Sigmoid colon (tissue), 6 donors: ENCODE measurements at regions not wholly inside any gene's neighbourhood (a gene's known extent, or its start where the extent isn't known, plus 50 kb on each side); places are given as distances from the start of the nearest gene placed in this dataset.

Experiments used
- DNase-seq: peaks from one replicate; pipeline ENCODE4 v3.0.0-alpha.2; 2019
- H3K27ac ChIP-seq, 4 donors: fragments of 200-600 bp; sonication (generic); one replicate each; pipeline ENCODE4 v1.5.1; 2016 to 2019; ENCODE audit warnings: mild to moderate bottlenecking in 1 of 4
- H3K27me3 ChIP-seq, 3 donors: fragments of 200-600 bp; sonication (generic); one replicate each; pipeline ENCODE4 v1.5.1; 2019; ENCODE audit warnings: mild to moderate bottlenecking in 1 of 3
- H3K36me3 ChIP-seq, 4 donors: fragments of 200-600 bp; sonication (generic); one replicate each; pipeline ENCODE4 v1.5.1; 2016 to 2019
- H3K4me1 ChIP-seq, 4 donors: fragments of 200-600 bp; sonication (generic); one replicate each; pipeline ENCODE4 v1.5.1; 2017 to 2019
- H3K4me3 ChIP-seq, 4 donors: fragments of 200-600 bp; sonication (generic); one replicate each; pipeline ENCODE4 v1.5.1; 2017 to 2019; ENCODE audit warnings: mild to moderate bottlenecking in 2 of 4, moderate library complexity in 1 of 4
- H3K9me3 ChIP-seq, 4 donors: fragments of 200-600 bp in 3 of 4; sonication (generic) in 3 of 4; one replicate each; pipeline versions ENCODE4 v1.5.1 to v1.6.1; 2013 to 2019
- EP300 ChIP-seq, 4 donors: sonication (generic); formaldehyde crosslinking; IDR thresholded peaks; one replicate each; pipeline ENCODE4 v1.6.1; 2017; ENCODE audit warnings: antibody characterized with exemption in 4 of 4
- POLR2A ChIP-seq, 2 donors: fragments of 450-650 bp; IDR thresholded peaks; one replicate each; pipeline ENCODE4 v1.6.1; 2016; ENCODE audit warnings: antibody characterized with exemption in 2 of 2, mild to moderate bottlenecking in 2 of 2, moderate library complexity in 2 of 2
- POLR2AphosphoS5 ChIP-seq, 4 donors: sonication (generic); formaldehyde crosslinking; IDR thresholded peaks; one replicate each; pipeline ENCODE4 v1.6.1; 2017; ENCODE audit warnings: antibody characterized with exemption in 4 of 4
- WGBS, 2 donors: extraction: QIAGEN DNeasy Blood & Tissue Kit; methylation state at CpG; one replicate each; pipeline ENCODE4 v1.1.7; 2013; 5-methylcytosine and 5-hydroxymethylcytosine counted together
- intact Hi-C: fragments of 100-400 bp; cut with DNase I; formaldehyde crosslinking; loops from one replicate; pipeline ENCODE4 v1.15.1; 2023
- TF ChIP-seq, protein P1 (sequence below), 4 experiments: fragments of 450-650 bp in 3 of 4; fragments of 200-600 bp in 1 of 4; IDR thresholded peaks; one replicate each; pipeline ENCODE4 v1.5.1; 2016 to 2019; ENCODE audit warnings: antibody characterized with exemption in 4 of 4, mild to moderate bottlenecking in 3 of 4, moderate library complexity in 2 of 4
- donor health status: healthy with polysubstance abuse.
- donor health status: healthy.

DNA sequence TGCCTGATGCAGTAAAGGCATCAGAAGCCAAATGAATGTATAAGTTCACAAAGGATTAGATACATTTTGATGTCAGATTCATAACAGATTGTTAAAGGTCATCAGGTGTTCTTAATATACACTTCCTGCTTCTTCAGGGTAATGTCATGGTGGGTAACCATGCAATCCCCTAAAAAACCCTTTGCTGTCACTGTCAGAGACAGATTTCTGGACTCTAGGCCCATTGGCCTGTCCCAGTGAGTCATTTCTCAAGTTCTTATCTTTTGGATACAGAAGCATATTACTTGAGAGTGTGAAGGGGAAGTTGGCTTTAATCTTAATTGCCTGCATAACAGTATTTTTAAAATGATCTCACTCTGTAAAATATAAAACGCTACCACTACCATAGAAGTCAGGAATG is 895.6 kb upstream of the MAP3K7 start:
- intact Hi-C loops: no loop called here
- Histone ChIP-seq H3K27me3 (no peaks in the 10 kb centered on the region), H3K4me1 (peaks cover 0 to 15% (median 3%) of the 10 kb centered on the region in 4 donors), H3K36me3 (no peaks in the 10 kb centered on the region), H3K4me3 (no peak overlapping the region), H3K27ac (no peak overlapping the region), H3K9me3 (no peaks in the 10 kb centered on the region)
- no peak for DNase-seq
- WGBS, 2 donors: 5 to 27% methylated on average over 1 of the region's 1 CpG
- TF ChIP-seq, protein P1, sequence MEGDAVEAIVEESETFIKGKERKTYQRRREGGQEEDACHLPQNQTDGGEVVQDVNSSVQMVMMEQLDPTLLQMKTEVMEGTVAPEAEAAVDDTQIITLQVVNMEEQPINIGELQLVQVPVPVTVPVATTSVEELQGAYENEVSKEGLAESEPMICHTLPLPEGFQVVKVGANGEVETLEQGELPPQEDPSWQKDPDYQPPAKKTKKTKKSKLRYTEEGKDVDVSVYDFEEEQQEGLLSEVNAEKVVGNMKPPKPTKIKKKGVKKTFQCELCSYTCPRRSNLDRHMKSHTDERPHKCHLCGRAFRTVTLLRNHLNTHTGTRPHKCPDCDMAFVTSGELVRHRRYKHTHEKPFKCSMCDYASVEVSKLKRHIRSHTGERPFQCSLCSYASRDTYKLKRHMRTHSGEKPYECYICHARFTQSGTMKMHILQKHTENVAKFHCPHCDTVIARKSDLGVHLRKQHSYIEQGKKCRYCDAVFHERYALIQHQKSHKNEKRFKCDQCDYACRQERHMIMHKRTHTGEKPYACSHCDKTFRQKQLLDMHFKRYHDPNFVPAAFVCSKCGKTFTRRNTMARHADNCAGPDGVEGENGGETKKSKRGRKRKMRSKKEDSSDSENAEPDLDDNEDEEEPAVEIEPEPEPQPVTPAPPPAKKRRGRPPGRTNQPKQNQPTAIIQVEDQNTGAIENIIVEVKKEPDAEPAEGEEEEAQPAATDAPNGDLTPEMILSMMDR (IDR thresholded peaks at IDR 0.05): no peak
- TF ChIP-seq POLR2AphosphoS5 (IDR thresholded peaks at IDR 0.05) (no peak), EP300 (IDR thresholded peaks at IDR 0.05) (no peak), POLR2A (IDR thresholded peaks at IDR 0.05) (no peak)

DNA sequence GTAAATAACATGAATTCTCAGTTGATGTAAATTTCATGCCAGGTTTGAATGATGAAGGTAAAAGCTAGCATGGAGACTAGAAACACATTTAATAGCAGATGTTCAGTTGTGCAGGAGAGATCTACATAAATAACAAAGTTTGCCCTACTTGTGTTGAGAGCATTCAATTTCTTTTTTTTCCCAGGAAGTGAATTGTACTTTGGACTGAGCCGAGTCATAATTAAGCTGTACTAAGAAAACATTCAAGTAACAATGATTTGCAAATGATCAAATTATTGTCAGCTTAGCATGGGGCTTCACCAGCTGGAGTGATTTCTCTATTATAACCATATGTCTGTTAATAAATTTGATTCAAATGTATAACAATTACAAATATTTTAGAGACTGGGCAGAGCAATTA is 893.5 kb upstream of the MAP3K7 start:
- WGBS, 2 donors: 11 to 39% methylated on average over 1 of the region's 1 CpG
- Histone ChIP-seq H3K4me1 (peaks cover 0 to 20% (median 12%) of the 10 kb centered on the region in 4 donors), H3K27me3 (no peaks in the 10 kb centered on the region), H3K4me3 (no peak overlapping the region), H3K9me3 (no peaks in the 10 kb centered on the region), H3K36me3 (no peaks in the 10 kb centered on the region), H3K27ac (no peak overlapping the region)
- TF ChIP-seq, protein P1 (IDR thresholded peaks at IDR 0.05): no peak
- TF ChIP-seq EP300 (IDR thresholded peaks at IDR 0.05) (no peak), POLR2AphosphoS5 (IDR thresholded peaks at IDR 0.05) (no peak), POLR2A (IDR thresholded peaks at IDR 0.05) (no peak)
- intact Hi-C loops: no loop called here
- no peak for DNase-seq

DNA sequence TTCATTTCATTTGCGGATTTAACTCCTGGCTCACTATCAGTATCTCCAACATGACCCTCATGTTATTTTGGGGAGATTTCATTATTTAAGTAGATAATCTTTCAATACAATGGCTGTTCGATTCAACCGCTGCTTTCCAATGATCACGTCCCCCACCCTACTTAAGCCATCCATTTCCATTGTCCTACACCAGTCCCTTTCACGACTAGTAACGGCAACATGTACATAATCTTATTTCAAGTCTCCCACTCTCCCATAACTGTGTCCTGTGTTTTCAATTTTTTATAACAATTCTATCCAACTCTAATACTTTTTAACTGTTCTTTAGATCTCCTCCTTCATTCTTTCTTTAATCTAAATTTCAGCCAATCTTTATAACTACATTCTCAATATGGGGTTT is 890.8 kb upstream of the MAP3K7 start:
- H3K27me3 ChIP-seq: no peaks in the 10 kb centered on the region
- WGBS, 2 donors: 96% methylated on average over 6 of the region's 6 CpGs
- no peak overlapping the region for H3K27ac ChIP-seq
- no peak for DNase-seq
- H3K36me3 ChIP-seq: no peaks in the 10 kb centered on the region
- TF ChIP-seq POLR2A (IDR thresholded peaks at IDR 0.05): no peak
- no peak for TF ChIP-seq EP300 (IDR thresholded peaks at IDR 0.05)
- TF ChIP-seq POLR2AphosphoS5 (IDR thresholded peaks at IDR 0.05): no peak
- TF ChIP-seq, protein P1 (IDR thresholded peaks at IDR 0.05): no peak
- peaks cover 0 to 9% (median 7%) of the 10 kb centered on the region in 4 donors for H3K4me1 ChIP-seq
- intact Hi-C loops: no loop called here
- H3K9me3 ChIP-seq: no peaks in the 10 kb centered on the region
- no peak overlapping the region for H3K4me3 ChIP-seq

DNA sequence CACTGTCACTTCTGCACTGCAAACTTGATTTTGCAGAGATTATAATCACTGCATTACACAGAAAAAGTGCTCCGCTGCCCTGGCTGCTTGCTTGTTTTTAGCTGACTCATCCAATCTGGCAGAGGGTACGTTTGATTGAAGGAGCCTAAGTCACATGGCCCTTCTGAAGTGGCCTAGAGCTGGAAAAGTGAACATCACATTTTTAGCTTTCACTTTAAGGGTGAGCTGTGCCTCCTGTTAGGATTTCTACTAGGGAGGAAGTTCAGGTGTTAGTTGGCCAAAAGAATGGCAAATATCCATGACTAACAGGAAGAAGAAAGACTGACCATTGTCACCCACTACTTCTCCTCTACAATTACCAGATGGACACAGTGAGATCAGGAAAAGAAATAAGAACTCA is 889.1 kb upstream of the MAP3K7 start:
- intact Hi-C loops: no loop called here
- Histone ChIP-seq H3K4me3 (no peak overlapping the region), H3K9me3 (no peaks in the 10 kb centered on the region), H3K27ac (no peak overlapping the region), H3K36me3 (no peaks in the 10 kb centered on the region), H3K4me1 (peaks cover 0 to 9% (median 6%) of the 10 kb centered on the region in 4 donors), H3K27me3 (no peaks in the 10 kb centered on the region)
- TF ChIP-seq EP300 (IDR thresholded peaks at IDR 0.05): no peak
- TF ChIP-seq, protein P1 (IDR thresholded peaks at IDR 0.05): no peak
- TF ChIP-seq POLR2A (IDR thresholded peaks at IDR 0.05): no peak
- no peak for TF ChIP-seq POLR2AphosphoS5 (IDR thresholded peaks at IDR 0.05)
- DNase-seq: no peak
- 3 to 7% methylated on average over 2 of the region's 2 CpGs for WGBS, 2 donors

DNA sequence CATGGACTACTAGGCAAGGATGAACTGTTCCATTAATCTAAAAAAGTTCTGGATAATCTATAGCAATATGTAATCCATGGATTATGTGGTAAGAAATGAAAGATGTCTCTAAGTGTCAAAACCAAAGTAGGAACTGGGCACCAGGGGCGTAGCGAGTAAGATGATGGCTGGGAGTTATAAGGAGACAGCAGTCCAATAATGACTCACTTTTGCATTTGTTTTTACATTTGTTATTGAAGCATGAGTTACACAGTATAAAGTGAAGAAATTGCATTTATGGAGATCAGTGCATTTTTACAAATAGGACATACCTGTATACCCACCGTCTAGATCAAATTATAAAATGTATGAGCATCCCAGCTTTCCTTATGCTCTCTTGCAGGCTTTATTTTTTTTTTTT is 878.5 kb upstream of the MAP3K7 start:
- 84 to 86% methylated on average over 3 of the region's 3 CpGs for WGBS, 2 donors

More for the DNA sequence above, 878.5 kb upstream of the MAP3K7 start:
- no peaks in the 10 kb centered on the region for H3K27me3 ChIP-seq
- no peaks in the 10 kb centered on the region for H3K4me1 ChIP-seq
- H3K36me3 ChIP-seq: no peaks in the 10 kb centered on the region
- H3K9me3 ChIP-seq: no peaks in the 10 kb centered on the region
- DNase-seq: no peak
- TF ChIP-seq, protein P1 (IDR thresholded peaks at IDR 0.05): no peak
- TF ChIP-seq EP300 (IDR thresholded peaks at IDR 0.05) (no peak), POLR2AphosphoS5 (IDR thresholded peaks at IDR 0.05) (no peak), POLR2A (IDR thresholded peaks at IDR 0.05) (no peak)
- H3K4me3 ChIP-seq: no peak overlapping the region
- no peak overlapping the region for H3K27ac ChIP-seq
- intact Hi-C loops: no loop called here
